Muscle layer of colon (tissue), 2 donors: ENCODE measurements at regions not wholly inside any gene's neighbourhood (a gene's known extent, or its start where the extent isn't known, plus 50 kb on each side); places are given as distances from the start of the nearest gene placed in this dataset.
"Not testable (repeated sequence)": the region's sequence is repeated elsewhere in the genome, so short reads cannot be mapped to it uniquely, and the experiment has no call there.

Experiments used
- H3K27ac ChIP-seq: one replicate; pipeline ENCODE4 v1.7.0; 2013; ENCODE audit warnings: low read depth, mild to moderate bottlenecking, low read length, moderate library complexity
- H3K27me3 ChIP-seq, 2 donors: one replicate each; pipeline ENCODE4 v1.7.0; 2013; ENCODE audit warnings: low read length in 2 of 2, mild to moderate bottlenecking in 2 of 2; ENCODE audit not compliant: insufficient read depth in 2 of 2, control insufficient read depth in 1 of 2
- H3K36me3 ChIP-seq: one replicate; pipeline ENCODE4 v1.7.0; 2013; ENCODE audit warnings: mild to moderate bottlenecking, low read length; ENCODE audit not compliant: insufficient read depth
- H3K4me1 ChIP-seq: one replicate; pipeline ENCODE4 v1.7.0; 2013; ENCODE audit warnings: mild to moderate bottlenecking, low read length; ENCODE audit not compliant: insufficient read depth
- H3K4me3 ChIP-seq, 2 donors: one replicate each; pipeline ENCODE4 v1.7.0; 2013; ENCODE audit warnings: low read length in 2 of 2, low read depth in 1 of 2, mild to moderate bottlenecking in 1 of 2, moderate library complexity in 1 of 2
- H3K9ac ChIP-seq: one replicate; pipeline ENCODE4 v1.7.0; 2013; ENCODE audit warnings: low read length
- H3K9me3 ChIP-seq: one replicate; pipeline ENCODE4 v1.7.0; 2013; ENCODE audit warnings: mild to moderate bottlenecking, low read length
- donor health status: abdominal sarcoma.
- donor health status: Adenocarcinoma of cecum.

DNA sequence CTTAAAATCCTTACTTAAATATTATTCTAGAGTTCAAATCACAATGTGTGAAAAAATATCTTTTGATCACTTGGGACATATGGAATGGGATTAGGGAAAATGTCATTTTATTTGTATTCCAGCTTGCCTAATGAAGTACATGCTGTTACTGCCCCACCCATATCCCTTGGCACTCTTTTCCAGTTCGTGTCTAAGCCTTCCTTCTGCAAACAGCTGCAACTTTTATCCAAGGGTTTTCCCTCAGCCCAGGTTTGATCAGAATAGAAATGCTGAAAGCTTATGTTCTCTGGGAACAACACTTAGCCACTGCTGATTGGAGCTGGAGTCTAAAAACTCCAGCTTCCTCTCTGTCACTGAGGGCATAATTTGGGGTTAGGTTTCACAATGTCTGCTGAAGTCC lies 214.1 kb upstream of the FAM3C start:
- H3K27me3 ChIP-seq, result no peaks in the 10 kb centered on the region
- H3K9ac ChIP-seq, result no peak overlapping the region
- H3K4me1 ChIP-seq, result peaks cover 6% of the 10 kb centered on the region
- H3K36me3 ChIP-seq, result no peaks in the 10 kb centered on the region
- H3K27ac ChIP-seq, result no peak overlapping the region
- H3K4me3 ChIP-seq, result no peak overlapping the region
- H3K9me3 ChIP-seq, result no peaks in the 10 kb centered on the region

DNA sequence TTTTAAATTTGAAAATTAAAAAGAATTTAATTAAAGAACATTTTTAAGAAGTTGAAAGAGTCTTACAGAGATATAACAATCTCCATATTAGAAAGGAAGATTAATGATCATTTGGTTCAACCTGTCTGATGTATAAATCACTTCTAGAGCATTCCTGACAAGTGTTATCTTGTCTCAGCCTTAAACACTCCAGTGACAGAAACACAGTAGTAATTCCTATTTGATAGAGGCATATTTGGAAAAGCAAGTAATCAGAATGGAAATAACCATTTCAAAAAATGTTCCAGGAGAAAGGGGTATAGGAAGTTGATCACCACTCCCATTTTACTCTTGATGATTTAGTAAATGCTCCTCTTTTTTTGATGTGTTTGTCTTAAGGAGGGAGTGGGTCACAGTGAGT lies 213.1 kb upstream of the FAM3C start:
- Histone ChIP-seq H3K9ac (no peak overlapping the region), H3K4me3 (no peak overlapping the region), H3K36me3 (no peaks in the 10 kb centered on the region), H3K27me3 (no peaks in the 10 kb centered on the region), H3K27ac (no peak overlapping the region), H3K9me3 (no peaks in the 10 kb centered on the region), H3K4me1 (peaks cover 12% of the 10 kb centered on the region)

DNA sequence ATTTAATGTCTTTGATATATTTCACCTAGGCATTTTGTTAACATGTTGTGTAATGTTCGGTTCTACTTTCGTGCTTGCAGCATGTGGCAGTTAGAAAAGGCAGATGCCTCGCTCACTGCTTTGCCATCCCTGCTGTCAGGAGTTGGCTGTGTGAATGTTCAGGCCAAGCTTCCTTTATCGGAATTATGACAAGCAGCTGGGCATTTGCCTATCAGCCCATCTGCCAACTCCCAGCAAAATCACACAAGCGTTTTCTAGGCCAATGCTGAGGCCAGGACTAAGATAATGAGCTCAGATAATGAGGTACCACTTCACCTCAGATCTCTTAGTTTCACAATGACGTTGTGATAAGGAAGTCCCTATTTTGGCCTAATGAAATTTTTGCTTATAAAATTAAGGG lies 212.7 kb upstream of the FAM3C start:
- Histone ChIP-seq H3K9ac (no peak overlapping the region), H3K27me3 (no peaks in the 10 kb centered on the region), H3K36me3 (no peaks in the 10 kb centered on the region), H3K4me1 (peaks cover 12% of the 10 kb centered on the region), H3K9me3 (no peaks in the 10 kb centered on the region), H3K4me3 (no peak overlapping the region), H3K27ac (no peak overlapping the region)

DNA sequence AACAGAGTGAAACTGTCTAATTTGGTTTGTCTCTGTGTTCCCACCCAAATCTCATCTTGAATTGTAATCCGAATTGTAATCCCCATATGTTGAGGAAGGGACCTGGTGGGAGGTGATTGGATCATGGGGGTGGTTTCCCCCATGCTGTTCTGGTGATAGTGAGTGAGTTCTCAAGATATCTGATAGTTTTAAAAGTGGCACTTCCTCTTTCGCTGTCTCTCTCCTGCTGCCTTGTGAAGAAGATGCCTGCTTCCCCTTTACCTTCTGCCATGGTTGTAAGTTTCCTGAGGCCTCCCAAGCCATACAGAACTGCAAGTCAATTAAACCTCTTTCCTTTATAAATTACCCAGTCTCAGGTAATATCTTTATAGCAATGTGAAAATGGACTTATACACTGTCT lies 212.1 kb upstream of the FAM3C start:
- not testable (repeated sequence) for H3K36me3 ChIP-seq, H3K27me3 ChIP-seq, H3K27ac ChIP-seq, H3K9me3 ChIP-seq, H3K9ac ChIP-seq, H3K4me3 ChIP-seq
- peaks cover 12% of the 10 kb centered on the region for H3K4me1 ChIP-seq

DNA sequence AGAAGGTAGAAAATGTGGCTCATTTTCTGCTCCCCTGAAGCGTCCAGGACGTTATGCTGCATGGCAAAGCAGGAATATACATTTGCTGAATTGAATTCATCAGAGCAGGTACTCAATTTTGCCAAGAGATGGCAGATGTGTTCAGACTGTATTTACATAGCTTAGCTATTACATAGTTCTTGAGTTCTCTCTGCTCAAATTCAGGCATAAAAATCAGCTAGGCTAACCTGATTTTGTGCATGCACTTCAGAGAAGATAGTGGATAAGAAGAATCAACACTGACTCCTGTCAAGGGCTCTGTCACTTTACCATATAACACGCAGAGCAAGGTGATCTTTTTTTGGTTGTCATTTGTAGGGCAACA lies 209.2 kb upstream of the FAM3C start:
- H3K36me3 ChIP-seq, result no peaks in the 10 kb centered on the region
- H3K27me3 ChIP-seq, result no peaks in the 10 kb centered on the region
- no peak overlapping the region for H3K27ac ChIP-seq
- H3K9ac ChIP-seq, result no peak overlapping the region
- H3K4me1 ChIP-seq, result peaks cover 12% of the 10 kb centered on the region
- H3K9me3 ChIP-seq, result no peaks in the 10 kb centered on the region
- H3K4me3 ChIP-seq, result no peak overlapping the region

DNA sequence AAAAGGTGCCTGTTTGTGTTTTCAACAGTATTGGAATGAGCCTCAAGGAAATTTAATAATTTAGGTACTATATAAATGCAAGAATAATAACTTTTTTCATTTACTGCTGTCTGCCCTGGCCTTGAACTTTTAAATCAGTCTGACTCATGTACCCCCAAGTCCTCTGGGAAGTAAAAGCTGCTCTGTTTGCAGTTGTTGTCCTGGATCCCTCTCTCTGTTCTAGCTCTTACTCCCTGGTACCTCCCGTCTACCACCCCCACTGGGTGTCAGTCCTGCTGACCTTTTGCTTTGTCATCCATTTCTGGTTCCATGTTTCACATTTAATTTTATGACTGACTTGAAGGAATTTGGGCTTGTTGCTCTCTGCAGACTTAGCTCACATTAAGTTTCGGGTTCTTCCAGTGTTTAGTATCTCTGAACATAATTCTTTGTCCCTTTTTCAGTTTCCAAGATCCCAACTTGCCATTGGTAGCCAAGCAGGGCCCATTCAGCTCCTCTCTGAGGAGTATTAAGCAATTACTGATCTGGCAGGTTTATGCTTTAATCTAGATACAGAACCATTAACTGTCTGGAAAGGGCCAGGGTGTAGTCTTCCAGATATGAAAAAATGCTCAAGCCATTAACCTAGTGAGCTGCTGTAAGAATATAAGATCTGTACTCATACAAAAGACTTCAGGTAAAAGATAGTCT lies 208.7 kb upstream of the FAM3C start:
- no peak overlapping the region for H3K4me3 ChIP-seq
- no peaks in the 10 kb centered on the region for H3K36me3 ChIP-seq
- H3K9me3 ChIP-seq, result no peaks in the 10 kb centered on the region
- no peaks in the 10 kb centered on the region for H3K27me3 ChIP-seq
- H3K9ac ChIP-seq, result no peak overlapping the region
- peaks cover 12% of the 10 kb centered on the region for H3K4me1 ChIP-seq
- no peak overlapping the region for H3K27ac ChIP-seq

DNA sequence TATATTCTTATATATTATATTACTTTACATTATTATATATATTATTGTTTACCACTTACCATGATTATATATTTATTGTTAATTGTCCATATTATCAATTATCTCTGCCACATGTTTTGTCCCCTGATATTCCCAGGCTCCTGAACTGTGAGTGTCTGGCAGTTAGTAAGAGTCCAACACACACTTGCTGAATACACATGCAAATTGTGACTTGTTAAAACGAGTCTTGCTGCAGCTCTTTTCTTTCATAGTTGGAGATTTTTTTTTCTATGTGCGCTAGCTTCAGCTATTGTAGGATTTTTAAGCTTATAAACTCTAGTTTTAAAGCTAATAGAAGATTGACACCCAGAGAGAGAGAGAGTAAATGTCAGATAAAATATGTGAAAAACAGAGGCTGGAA lies 207.8 kb upstream of the FAM3C start:
- H3K9me3 ChIP-seq, result no peaks in the 10 kb centered on the region
- H3K4me1 ChIP-seq, result peaks cover 12% of the 10 kb centered on the region
- no peak overlapping the region for H3K27ac ChIP-seq
- H3K4me3 ChIP-seq, result no peak overlapping the region
- no peaks in the 10 kb centered on the region for H3K27me3 ChIP-seq
- H3K36me3 ChIP-seq, result no peaks in the 10 kb centered on the region
- no peak overlapping the region for H3K9ac ChIP-seq

DNA sequence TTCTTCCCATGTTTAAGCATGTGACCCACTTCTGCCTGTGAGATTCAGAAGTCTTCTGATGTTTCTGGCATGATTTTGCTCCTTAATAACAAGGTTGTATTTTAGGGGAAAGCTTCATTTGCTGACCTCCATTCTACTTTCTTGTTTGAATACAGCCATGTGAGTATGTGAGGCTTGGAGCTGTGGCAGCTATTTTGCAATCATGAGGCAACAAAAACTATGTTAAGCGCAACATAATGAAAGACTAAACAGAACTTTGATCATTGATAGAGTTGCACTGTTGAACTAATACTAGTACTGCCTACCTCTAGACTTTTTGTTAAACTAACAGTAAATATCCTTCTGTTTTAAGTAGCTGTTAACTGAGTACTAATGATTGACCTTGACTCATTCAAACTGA lies 203.8 kb upstream of the FAM3C start:
- Histone ChIP-seq H3K9ac (no peak overlapping the region), H3K36me3 (no peaks in the 10 kb centered on the region), H3K9me3 (no peaks in the 10 kb centered on the region), H3K4me1 (peaks cover 2% of the 10 kb centered on the region), H3K27me3 (no peaks in the 10 kb centered on the region), H3K27ac (no peak overlapping the region), H3K4me3 (no peak overlapping the region)

DNA sequence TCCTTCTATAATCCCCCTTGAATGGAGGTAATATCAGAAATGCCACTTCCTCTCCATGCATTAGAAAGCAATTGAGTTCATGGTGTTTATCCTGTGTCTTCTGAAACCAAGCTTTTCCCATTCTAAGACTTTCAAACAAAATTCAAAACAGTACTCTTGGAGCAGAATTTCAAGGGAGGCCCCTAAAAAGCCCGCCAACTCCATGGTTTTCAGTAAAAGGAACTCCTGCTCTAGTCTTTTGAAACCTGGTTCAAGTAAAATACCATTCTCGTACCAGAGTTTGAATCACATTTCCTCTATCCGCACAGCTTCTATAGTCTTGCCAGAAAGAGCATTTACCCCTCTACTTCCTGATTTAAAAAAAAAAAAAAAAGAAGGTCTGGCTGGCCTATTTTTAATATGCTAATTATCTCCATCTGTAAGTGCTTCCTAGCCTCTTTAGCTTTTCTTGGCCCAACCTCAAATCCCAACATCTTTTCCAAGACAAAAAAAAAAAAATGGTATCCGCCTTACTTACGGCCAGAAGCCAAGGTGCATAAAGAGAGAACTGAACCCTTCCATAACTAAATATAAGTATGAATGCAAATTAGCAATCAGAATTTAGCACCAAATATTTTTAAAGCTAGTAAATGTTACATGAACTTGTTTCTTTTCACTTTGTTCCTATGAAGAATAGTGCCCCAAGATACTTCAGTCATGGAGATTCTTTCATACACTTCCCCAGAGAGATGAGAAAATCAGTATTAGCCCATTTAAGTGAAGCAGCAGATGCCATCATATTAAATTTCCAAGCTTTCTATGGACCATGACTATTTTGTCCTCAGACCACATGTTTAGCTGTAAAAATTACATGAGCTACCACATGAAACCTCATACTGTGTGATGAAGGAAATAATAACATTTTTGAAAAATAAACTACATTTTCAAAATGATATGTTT lies 199.9 kb upstream of the FAM3C start:
- no peaks in the 10 kb centered on the region for H3K27me3 ChIP-seq

DNA sequence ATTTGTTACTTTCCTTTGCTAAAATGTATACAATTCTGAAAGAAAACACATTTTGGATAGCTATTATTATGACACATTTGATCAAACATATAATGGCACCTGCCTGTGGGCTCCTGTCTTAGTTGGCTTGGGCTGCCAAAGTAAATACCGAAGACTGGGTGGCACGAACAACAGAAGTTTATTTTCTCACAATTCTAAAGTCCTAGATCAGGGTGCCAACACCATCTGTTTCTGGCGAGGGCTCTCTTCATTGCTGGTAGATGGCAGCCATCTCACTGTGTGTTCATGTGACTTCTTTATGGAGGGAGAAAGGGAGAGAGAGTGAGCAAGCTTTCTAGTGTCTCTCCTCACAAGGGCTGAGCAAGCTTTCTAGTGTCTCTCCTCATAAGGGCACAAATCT lies 195.8 kb upstream of the FAM3C start:
- Histone ChIP-seq H3K27me3 (no peaks in the 10 kb centered on the region), H3K4me3 (no peak overlapping the region), H3K27ac (no peak overlapping the region), H3K4me1 (no peaks in the 10 kb centered on the region), H3K9me3 (no peaks in the 10 kb centered on the region), H3K9ac (no peak overlapping the region), H3K36me3 (no peaks in the 10 kb centered on the region)

More for the DNA sequence above, 199.9 kb upstream of the FAM3C start:
- H3K4me1 ChIP-seq, result no peaks in the 10 kb centered on the region
- no peaks in the 10 kb centered on the region for H3K36me3 ChIP-seq
- H3K9me3 ChIP-seq, result no peaks in the 10 kb centered on the region
- H3K27ac ChIP-seq, result no peak overlapping the region
- H3K4me3 ChIP-seq, result no peak overlapping the region
- no peak overlapping the region for H3K9ac ChIP-seq

DNA sequence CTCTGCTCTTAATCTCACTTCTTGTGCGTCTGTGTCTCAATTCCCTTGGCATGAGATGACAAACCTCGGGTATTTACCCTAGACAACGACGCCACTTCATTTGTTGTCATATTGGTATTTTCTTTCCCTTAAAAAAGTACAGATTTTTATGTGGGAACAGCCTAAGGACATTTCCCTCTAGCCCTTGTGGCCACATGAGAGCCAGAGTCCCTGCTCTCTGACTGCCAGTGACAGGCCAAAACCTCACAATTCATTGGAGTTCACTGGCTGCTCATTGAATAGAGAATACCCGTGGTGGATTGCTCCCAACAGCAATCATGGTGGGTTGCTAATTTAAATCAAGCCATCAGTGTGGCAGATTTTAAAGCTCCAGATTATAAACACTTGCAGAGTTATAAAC lies 191.3 kb upstream of the FAM3C start:
- Histone ChIP-seq H3K4me3 (no peak overlapping the region), H3K4me1 (no peaks in the 10 kb centered on the region), H3K27ac (no peak overlapping the region), H3K9ac (no peak overlapping the region), H3K36me3 (no peaks in the 10 kb centered on the region), H3K27me3 (no peaks in the 10 kb centered on the region), H3K9me3 (no peaks in the 10 kb centered on the region)

DNA sequence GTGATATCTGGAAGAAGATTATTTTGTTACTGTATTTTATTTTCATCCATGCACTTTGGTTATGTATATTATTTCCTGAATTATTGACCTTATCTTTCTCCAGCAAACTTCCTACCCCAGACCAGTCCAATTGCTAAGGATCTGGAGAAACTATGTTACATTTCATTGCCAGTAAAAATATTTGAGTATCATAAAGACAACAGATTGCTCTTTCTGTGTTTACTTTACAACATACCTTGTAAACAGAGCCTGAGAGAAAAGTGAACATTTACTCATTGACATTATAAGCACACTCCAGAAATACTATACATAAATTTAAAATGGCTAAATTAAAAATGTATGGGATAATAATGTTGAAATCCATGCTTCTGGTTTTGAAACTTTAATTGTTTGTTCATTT lies 186.2 kb upstream of the FAM3C start:
- no peak overlapping the region for H3K27ac ChIP-seq
- H3K4me1 ChIP-seq, result no peaks in the 10 kb centered on the region
- H3K9me3 ChIP-seq, result no peaks in the 10 kb centered on the region
- H3K9ac ChIP-seq, result no peak overlapping the region
- H3K4me3 ChIP-seq, result no peak overlapping the region
- H3K27me3 ChIP-seq, result no peaks in the 10 kb centered on the region
- no peaks in the 10 kb centered on the region for H3K36me3 ChIP-seq
